Gastroesophageal sphincter (tissue), 3 donors: ENCODE measurements at regions not wholly inside any gene's neighbourhood (a gene's known extent, or its start where the extent isn't known, plus 50 kb on each side); places are given as distances from the start of the nearest gene placed in this dataset.

ENCODE experiments used
- POLR2A ChIP-seq, 2 donors: fragments of 450-650 bp; IDR thresholded peaks; one replicate each; pipeline ENCODE4 v1.6.1; 2017; ENCODE audit warnings: antibody characterized with exemption in 2 of 2, mild to moderate bottlenecking in 2 of 2, moderate library complexity in 1 of 2
- TF ChIP-seq, protein P1 (sequence below), 4 experiments: fragments of 200-600 bp in 2 of 4; fragments of 450-650 bp in 2 of 4; sonication (generic) in 1 of 4; IDR thresholded peaks; one replicate each; pipeline ENCODE4 v1.5.1; 2017 to 2019; ENCODE audit warnings: antibody characterized with exemption in 4 of 4, mild to moderate bottlenecking in 2 of 4, moderate library complexity in 2 of 4

DNA sequence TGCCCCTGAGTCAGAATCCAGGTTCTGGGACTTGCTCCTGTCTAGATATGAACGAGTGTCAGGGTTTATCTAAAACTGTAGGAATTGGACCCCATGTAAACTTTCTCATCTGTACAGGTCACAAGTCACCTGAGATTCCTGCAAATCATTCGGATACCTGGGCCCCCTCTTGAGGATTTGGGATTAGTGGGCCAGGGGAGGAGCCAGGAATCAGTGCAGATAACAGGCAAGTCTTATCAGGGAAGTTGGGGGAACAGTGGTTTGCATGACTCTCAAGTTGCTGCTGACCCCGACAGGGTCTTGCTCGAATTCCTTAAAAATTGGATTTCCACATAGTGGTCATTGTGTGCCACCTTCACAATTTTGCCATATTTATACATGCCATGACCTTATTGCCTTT lies 188.4 kb upstream of the LYZL1 start:
- TF ChIP-seq, protein P1, sequence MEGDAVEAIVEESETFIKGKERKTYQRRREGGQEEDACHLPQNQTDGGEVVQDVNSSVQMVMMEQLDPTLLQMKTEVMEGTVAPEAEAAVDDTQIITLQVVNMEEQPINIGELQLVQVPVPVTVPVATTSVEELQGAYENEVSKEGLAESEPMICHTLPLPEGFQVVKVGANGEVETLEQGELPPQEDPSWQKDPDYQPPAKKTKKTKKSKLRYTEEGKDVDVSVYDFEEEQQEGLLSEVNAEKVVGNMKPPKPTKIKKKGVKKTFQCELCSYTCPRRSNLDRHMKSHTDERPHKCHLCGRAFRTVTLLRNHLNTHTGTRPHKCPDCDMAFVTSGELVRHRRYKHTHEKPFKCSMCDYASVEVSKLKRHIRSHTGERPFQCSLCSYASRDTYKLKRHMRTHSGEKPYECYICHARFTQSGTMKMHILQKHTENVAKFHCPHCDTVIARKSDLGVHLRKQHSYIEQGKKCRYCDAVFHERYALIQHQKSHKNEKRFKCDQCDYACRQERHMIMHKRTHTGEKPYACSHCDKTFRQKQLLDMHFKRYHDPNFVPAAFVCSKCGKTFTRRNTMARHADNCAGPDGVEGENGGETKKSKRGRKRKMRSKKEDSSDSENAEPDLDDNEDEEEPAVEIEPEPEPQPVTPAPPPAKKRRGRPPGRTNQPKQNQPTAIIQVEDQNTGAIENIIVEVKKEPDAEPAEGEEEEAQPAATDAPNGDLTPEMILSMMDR (IDR thresholded peaks at IDR 0.05) = no peak
- TF ChIP-seq POLR2A (IDR thresholded peaks at IDR 0.05) = no peak
